ENCODE measurements at regions not wholly inside any gene's neighbourhood (a gene's known extent, or its start where the extent isn't known, plus 50 kb on each side); places are given as distances from the start of the nearest gene placed in this dataset.

GRCh38 chr12:74418573-74418972, 119.1 kb upstream of the ATXN7L3B start:
- Histone ChIP-seq H4K20me1 (no peaks in the 10 kb centered on the region), H3K4me2 (no peak overlapping the region), H3K36me3 (no peaks in the 10 kb centered on the region), H3K4me3 (no peak overlapping the region), H3K27ac (no peak overlapping the region), H3K9me3 (no peaks in the 10 kb centered on the region), H3K4me1 (no peaks in the 10 kb centered on the region), H3K9ac (no peak overlapping the region), H3K27me3 (no peaks in the 10 kb centered on the region)
- no peak for TF ChIP-seq Cebpa-rat (IDR thresholded peaks at IDR 0.05)

GRCh38 chr12:74424778-74425177, 112.9 kb upstream of the ATXN7L3B start:
- H3K4me1 ChIP-seq = no peaks in the 10 kb centered on the region
- H3K9ac ChIP-seq = no peak overlapping the region
- no peaks in the 10 kb centered on the region for H3K9me3 ChIP-seq
- no peak overlapping the region for H3K4me2 ChIP-seq
- no peaks in the 10 kb centered on the region for H3K36me3 ChIP-seq
- no peak for TF ChIP-seq Cebpa-rat (IDR thresholded peaks at IDR 0.05)
- H3K4me3 ChIP-seq = no peak overlapping the region
- H3K27me3 ChIP-seq = no peaks in the 10 kb centered on the region
- no peaks in the 10 kb centered on the region for H4K20me1 ChIP-seq
- no peak overlapping the region for H3K27ac ChIP-seq

GRCh38 chr12:74426091-74426490, 111.5 kb upstream of the ATXN7L3B start:
- Histone ChIP-seq H3K9ac (no peak overlapping the region), H3K9me3 (no peaks in the 10 kb centered on the region), H3K4me3 (no peak overlapping the region), H3K4me1 (no peaks in the 10 kb centered on the region), H3K27ac (no peak overlapping the region), H3K4me2 (no peak overlapping the region), H3K27me3 (no peaks in the 10 kb centered on the region), H4K20me1 (no peaks in the 10 kb centered on the region), H3K36me3 (no peaks in the 10 kb centered on the region)
- no peak for TF ChIP-seq Cebpa-rat (IDR thresholded peaks at IDR 0.05)

DNA sequence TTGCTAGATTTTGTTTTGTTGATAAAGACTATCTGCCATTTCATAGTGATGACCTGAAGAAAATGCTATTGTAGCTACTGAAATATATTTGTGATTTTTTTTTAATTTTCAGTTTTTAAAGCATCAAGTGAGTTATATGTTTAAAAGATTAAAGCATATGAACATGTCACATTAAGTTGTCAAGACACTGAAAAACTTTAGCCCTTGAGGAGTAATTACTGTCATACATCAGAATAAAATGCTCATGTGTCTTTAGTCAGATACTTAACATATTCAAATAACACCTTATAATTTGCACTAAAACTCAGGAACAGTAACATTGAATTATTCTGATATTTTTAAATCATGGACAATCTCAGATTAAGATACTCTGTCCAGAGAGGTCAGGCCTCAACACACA, 108.1 kb upstream of the ATXN7L3B start:
- H4K20me1 ChIP-seq = no peaks in the 10 kb centered on the region
- H3K9me3 ChIP-seq = no peaks in the 10 kb centered on the region
- H3K27ac ChIP-seq = no peak overlapping the region
- no peaks in the 10 kb centered on the region for H3K27me3 ChIP-seq
- no peak overlapping the region for H3K9ac ChIP-seq
- no peak overlapping the region for H3K4me2 ChIP-seq
- H3K36me3 ChIP-seq = no peaks in the 10 kb centered on the region
- no peak for TF ChIP-seq Cebpa-rat (IDR thresholded peaks at IDR 0.05)
- H3K4me1 ChIP-seq = no peaks in the 10 kb centered on the region
- H3K4me3 ChIP-seq = no peak overlapping the region

- H3K4me3 ChIP-seq = no peak overlapping the region
- no peaks in the 10 kb centered on the region for H3K9me3 ChIP-seq
- no peaks in the 10 kb centered on the region for H3K4me1 ChIP-seq
- H3K27me3 ChIP-seq = no peaks in the 10 kb centered on the region
- no peak overlapping the region for H3K27ac ChIP-seq
- no peaks in the 10 kb centered on the region for H3K36me3 ChIP-seq
- TF ChIP-seq Cebpa-rat (IDR thresholded peaks at IDR 0.05) = no peak
- H4K20me1 ChIP-seq = no peaks in the 10 kb centered on the region
- H3K9ac ChIP-seq = no peak overlapping the region
- H3K4me2 ChIP-seq = no peak overlapping the region
Observed at GRCh38 chr12:74431801-74432200, 105.8 kb upstream of the ATXN7L3B start.

DNA sequence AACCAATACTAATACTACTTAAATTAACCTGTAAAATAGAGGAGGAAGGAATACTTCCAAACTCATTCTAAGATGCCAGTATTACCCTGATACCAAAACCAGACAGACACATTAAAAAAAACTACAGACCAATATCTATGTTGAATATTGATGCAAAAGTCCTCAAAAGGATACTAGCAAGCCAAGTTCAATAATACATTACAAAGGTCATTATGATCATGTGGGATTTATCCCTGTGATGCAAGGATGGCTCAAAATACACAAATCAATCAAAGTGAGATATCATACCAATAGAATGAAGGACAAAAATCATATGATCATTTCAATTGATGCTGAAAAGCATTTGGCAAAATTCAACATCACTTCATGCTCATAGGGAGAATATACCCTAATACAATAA, 97.2 kb upstream of the ATXN7L3B start:
- H3K27ac ChIP-seq = no peak overlapping the region
- H3K4me1 ChIP-seq = peaks cover 11% of the 10 kb centered on the region
- H3K27me3 ChIP-seq = no peaks in the 10 kb centered on the region
- H3K36me3 ChIP-seq = no peaks in the 10 kb centered on the region
- H3K9me3 ChIP-seq = no peaks in the 10 kb centered on the region
- TF ChIP-seq Cebpa-rat (IDR thresholded peaks at IDR 0.05) = no peak
- no peak overlapping the region for H3K9ac ChIP-seq
- no peaks in the 10 kb centered on the region for H4K20me1 ChIP-seq
- H3K4me3 ChIP-seq = no peak overlapping the region
- no peak overlapping the region for H3K4me2 ChIP-seq

GRCh38 chr12:74441872-74442271, 95.8 kb upstream of the ATXN7L3B start:
- H3K27ac ChIP-seq = no peak overlapping the region
- no peaks in the 10 kb centered on the region for H3K9me3 ChIP-seq
- H3K36me3 ChIP-seq = no peaks in the 10 kb centered on the region
- H3K4me3 ChIP-seq = no peak overlapping the region
- peak overlapping the region; percentile 44 for H3K4me2 ChIP-seq
- H4K20me1 ChIP-seq = no peaks in the 10 kb centered on the region
- no peak overlapping the region for H3K9ac ChIP-seq
- no peak for TF ChIP-seq Cebpa-rat (IDR thresholded peaks at IDR 0.05)
- H3K4me1 ChIP-seq = peaks cover 11% of the 10 kb centered on the region
- H3K27me3 ChIP-seq = no peaks in the 10 kb centered on the region

DNA sequence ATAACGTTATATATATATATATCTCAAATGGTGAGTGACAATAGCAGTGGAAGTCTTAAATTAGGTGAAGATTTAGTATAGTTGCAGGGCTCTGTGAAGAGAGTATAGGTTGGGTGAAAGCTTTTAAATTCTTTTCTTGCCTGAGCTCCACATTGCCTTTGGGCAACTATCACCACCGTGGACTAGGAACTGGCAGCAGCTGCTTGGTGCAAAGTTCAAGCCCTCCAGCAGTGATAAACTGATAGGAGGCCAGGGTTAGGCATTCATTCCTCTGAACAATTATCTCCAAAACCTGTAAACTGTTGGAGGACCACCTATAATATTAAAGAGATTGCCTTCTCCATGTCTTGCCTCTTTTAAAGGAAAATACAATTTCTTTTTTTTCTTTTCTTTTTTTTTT, 91.2 kb upstream of the ATXN7L3B start:
- Histone ChIP-seq H3K36me3 (no peaks in the 10 kb centered on the region), H3K4me2 (no peak overlapping the region), H3K4me1 (peaks cover 11% of the 10 kb centered on the region), H4K20me1 (no peaks in the 10 kb centered on the region), H3K4me3 (no peak overlapping the region), H3K9ac (no peak overlapping the region), H3K9me3 (no peaks in the 10 kb centered on the region), H3K27me3 (no peaks in the 10 kb centered on the region), H3K27ac (no peak overlapping the region)
- TF ChIP-seq Cebpa-rat (IDR thresholded peaks at IDR 0.05) = no peak

DNA sequence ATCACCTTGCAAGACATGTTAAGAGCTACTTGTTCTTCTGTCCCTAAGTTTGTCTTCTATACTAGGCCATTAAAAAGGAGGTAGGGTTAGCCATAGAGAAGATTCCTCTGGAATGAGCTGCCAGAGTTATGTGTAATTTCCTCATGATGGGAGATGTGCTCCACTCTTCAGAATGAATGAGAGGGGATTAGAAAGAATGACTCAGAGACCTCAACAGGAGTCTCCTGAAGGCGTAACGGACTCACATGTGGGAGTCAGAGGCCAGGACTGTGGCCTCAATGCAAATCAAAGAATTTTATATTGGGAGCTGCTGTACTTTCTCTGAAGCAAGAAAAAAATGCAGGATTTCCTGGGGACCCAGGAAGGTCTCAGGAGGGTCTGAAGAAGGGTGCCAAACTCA, 87.8 kb upstream of the ATXN7L3B start:
- Histone ChIP-seq H3K4me3 (no peak overlapping the region), H3K27ac (no peak overlapping the region), H3K4me1 (no peaks in the 10 kb centered on the region), H4K20me1 (no peaks in the 10 kb centered on the region), H3K4me2 (no peak overlapping the region), H3K36me3 (no peaks in the 10 kb centered on the region), H3K9ac (no peak overlapping the region), H3K9me3 (no peaks in the 10 kb centered on the region), H3K27me3 (no peaks in the 10 kb centered on the region)
- TF ChIP-seq Cebpa-rat (IDR thresholded peaks at IDR 0.05) = no peak

DNA sequence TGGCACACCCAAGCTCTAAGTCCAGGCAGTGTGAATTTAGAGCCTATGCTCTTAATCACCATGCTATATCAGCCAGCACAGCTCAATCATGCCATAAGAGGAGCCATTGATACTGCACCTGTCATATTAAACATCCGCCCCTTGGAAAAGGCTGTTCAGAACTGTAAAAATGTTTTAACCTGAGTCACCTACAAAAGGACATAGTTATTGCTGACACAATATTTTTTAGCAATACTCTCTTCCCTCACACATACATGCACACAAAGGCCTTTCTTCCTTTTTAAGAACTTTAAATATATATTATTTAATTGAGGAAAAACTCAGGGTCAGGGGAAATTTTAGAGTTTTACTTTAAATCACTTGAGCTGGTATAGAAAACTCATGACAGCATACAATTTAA, 83.5 kb upstream of the ATXN7L3B start:
- no peaks in the 10 kb centered on the region for H4K20me1 ChIP-seq
- H3K4me3 ChIP-seq = no peak overlapping the region
- no peaks in the 10 kb centered on the region for H3K27me3 ChIP-seq

GRCh38 chr12:74455429-74455828, 82.2 kb upstream of the ATXN7L3B start:
- Histone ChIP-seq H3K9me3 (no peaks in the 10 kb centered on the region), H3K4me1 (no peaks in the 10 kb centered on the region), H3K9ac (no peak overlapping the region), H3K36me3 (no peaks in the 10 kb centered on the region), H4K20me1 (no peaks in the 10 kb centered on the region), H3K4me3 (no peak overlapping the region), H3K27ac (no peak overlapping the region), H3K4me2 (no peak overlapping the region), H3K27me3 (no peaks in the 10 kb centered on the region)
- TF ChIP-seq Cebpa-rat (IDR thresholded peaks at IDR 0.05) = no peak

More for the DNA sequence above, 83.5 kb upstream of the ATXN7L3B start:
- H3K36me3 ChIP-seq = no peaks in the 10 kb centered on the region
- H3K27ac ChIP-seq = no peak overlapping the region
- H3K9me3 ChIP-seq = no peaks in the 10 kb centered on the region
- no peak overlapping the region for H3K9ac ChIP-seq
- no peak overlapping the region for H3K4me2 ChIP-seq
- H3K4me1 ChIP-seq = no peaks in the 10 kb centered on the region
- TF ChIP-seq Cebpa-rat (IDR thresholded peaks at IDR 0.05) = no peak
